ENCODE measurements at regions not wholly inside any gene's neighbourhood (a gene's known extent, or its start where the extent isn't known, plus 50 kb on each side); places are given as distances from the start of the nearest gene placed in this dataset.

DNA sequence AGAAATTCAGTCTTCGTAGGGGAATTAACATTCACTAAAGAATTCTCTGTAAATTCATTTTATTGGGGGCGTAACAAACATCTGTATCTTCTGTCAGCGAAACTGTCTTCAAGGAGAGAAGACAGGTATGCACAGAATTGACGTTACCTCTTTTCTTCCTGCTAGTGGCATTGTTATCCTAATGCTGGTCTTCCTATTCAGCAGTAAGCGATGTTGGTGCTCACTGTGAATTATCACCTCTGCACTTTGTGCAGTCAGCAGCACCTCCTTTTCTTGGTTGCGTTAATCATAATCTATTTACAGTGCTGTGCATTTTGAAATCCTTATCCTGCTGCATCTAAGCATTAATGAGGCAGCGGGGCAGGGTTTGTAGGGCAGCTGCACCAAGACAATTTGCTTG lies 362.3 kb downstream of the SLC4A3 start:
- TF ChIP-seq, protein P1, sequence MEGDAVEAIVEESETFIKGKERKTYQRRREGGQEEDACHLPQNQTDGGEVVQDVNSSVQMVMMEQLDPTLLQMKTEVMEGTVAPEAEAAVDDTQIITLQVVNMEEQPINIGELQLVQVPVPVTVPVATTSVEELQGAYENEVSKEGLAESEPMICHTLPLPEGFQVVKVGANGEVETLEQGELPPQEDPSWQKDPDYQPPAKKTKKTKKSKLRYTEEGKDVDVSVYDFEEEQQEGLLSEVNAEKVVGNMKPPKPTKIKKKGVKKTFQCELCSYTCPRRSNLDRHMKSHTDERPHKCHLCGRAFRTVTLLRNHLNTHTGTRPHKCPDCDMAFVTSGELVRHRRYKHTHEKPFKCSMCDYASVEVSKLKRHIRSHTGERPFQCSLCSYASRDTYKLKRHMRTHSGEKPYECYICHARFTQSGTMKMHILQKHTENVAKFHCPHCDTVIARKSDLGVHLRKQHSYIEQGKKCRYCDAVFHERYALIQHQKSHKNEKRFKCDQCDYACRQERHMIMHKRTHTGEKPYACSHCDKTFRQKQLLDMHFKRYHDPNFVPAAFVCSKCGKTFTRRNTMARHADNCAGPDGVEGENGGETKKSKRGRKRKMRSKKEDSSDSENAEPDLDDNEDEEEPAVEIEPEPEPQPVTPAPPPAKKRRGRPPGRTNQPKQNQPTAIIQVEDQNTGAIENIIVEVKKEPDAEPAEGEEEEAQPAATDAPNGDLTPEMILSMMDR (IDR thresholded peaks at IDR 0.05; ENCODE audit: poor library complexity): no peak
- no peak for TF ChIP-seq EZH2 (IDR thresholded peaks at IDR 0.05; ENCODE audit: borderline replicate concordance)
- no peak for TF ChIP-seq EZH2phosphoT487 (IDR thresholded peaks at IDR 0.05; ENCODE audit: low read depth, severe bottlenecking, unreplicated experiment)

All from hepatocyte (in vitro differentiated cells).